SK-N-SH treated with all-trans-retinoic acid at 6 μM for 48 hours (cell line): ENCODE measurements at regions not wholly inside any gene's neighbourhood (a gene's known extent, or its start where the extent isn't known, plus 50 kb on each side); places are given as distances from the start of the nearest gene placed in this dataset.

ENCODE experiments used
- ATAC-seq: fragments of 200-7000 bp; cut with Tn5 transposase; 3 replicates; pipeline ENCODE4 v1.9.1; 2020; ENCODE audit warnings: mild to moderate bottlenecking, moderate library complexity
- ARNTL ChIP-seq: fragments of 450-650 bp; formaldehyde crosslinking; IDR thresholded peaks from 2 replicates; pipeline ENCODE4 v1.5.0; 2020; ENCODE audit warnings: low read depth, mild to moderate bottlenecking, moderate library complexity, borderline replicate concordance
- BACH2 ChIP-seq: fragments of 250-450 bp; sonication (Bioruptor Pico); IDR thresholded peaks from 2 replicates; pipeline ENCODE4 v1.9.0; 2021; ENCODE audit warnings: mild to moderate bottlenecking, borderline replicate concordance
- CSDC2 ChIP-seq: fragments of 250-450 bp; sonication (Bioruptor Pico); IDR thresholded peaks from 2 replicates; pipeline ENCODE4 v1.5.0; 2020; ENCODE audit warnings: mild to moderate bottlenecking, moderate library complexity
- ESRRG ChIP-seq: fragments of 250-450 bp; sonication (Bioruptor Pico); IDR thresholded peaks from 2 replicates; pipeline ENCODE4 v1.6.1; 2021; ENCODE audit warnings: mild to moderate bottlenecking
- ISL1 ChIP-seq: fragments of 250-450 bp; sonication (Bioruptor Pico); IDR thresholded peaks from 2 replicates; pipeline ENCODE4 v2.1.2; 2022; ENCODE audit warnings: mild to moderate bottlenecking, moderate library complexity
- OSR1 ChIP-seq: fragments of 250-450 bp; sonication (Bioruptor Pico); IDR thresholded peaks from 2 replicates; pipeline ENCODE4 v1.8.0; 2022; ENCODE audit warnings: moderate library complexity, mild to moderate bottlenecking, inconsistent platforms
- PPARA ChIP-seq: fragments of 250-450 bp; sonication (Bioruptor Pico); IDR thresholded peaks from 2 replicates; pipeline ENCODE4 v1.5.0; 2020; ENCODE audit warnings: mild to moderate bottlenecking, borderline replicate concordance
- RARB ChIP-seq: fragments of 250-450 bp; sonication (Bioruptor Pico); IDR thresholded peaks from 2 replicates; pipeline ENCODE4 v1.8.0; 2021; ENCODE audit warnings: mild to moderate bottlenecking, moderate library complexity
- SNAI2 ChIP-seq: fragments of 250-450 bp; sonication (Bioruptor Pico); IDR thresholded peaks from 2 replicates; pipeline ENCODE4 v1.5.0; 2020; ENCODE audit warnings: mild to moderate bottlenecking, moderate library complexity
- TCF4 ChIP-seq: fragments of 250-450 bp; sonication (Bioruptor Pico); IDR thresholded peaks from 2 replicates; pipeline ENCODE4 v1.8.0; 2021; ENCODE audit warnings: mild to moderate bottlenecking, moderate library complexity, borderline replicate concordance
- TOX ChIP-seq: fragments of 250-450 bp; sonication (Bioruptor Pico); IDR thresholded peaks from 2 replicates; pipeline ENCODE4 v1.8.0; 2021; ENCODE audit warnings: mild to moderate bottlenecking, moderate library complexity, borderline replicate concordance
- ZC3H10 ChIP-seq: fragments of 250-450 bp; sonication (Bioruptor Pico); IDR thresholded peaks from 2 replicates; pipeline ENCODE4 v1.5.1; 2021; ENCODE audit warnings: mild to moderate bottlenecking, moderate library complexity
- ZFP3 ChIP-seq: fragments of 250-450 bp; sonication (Bioruptor Pico); IDR thresholded peaks from 2 replicates; pipeline ENCODE4 v1.5.0; 2020; ENCODE audit warnings: mild to moderate bottlenecking, moderate library complexity
- ZFP30 ChIP-seq: fragments of 450-650 bp; formaldehyde crosslinking; IDR thresholded peaks from 2 replicates; pipeline ENCODE4 v1.5.0; 2022; ENCODE audit warnings: mild to moderate bottlenecking, moderate library complexity
- ZNF565 ChIP-seq: fragments of 450-650 bp; formaldehyde crosslinking; conservative IDR thresholded peaks from 2 replicates; pipeline ENCODE4 v1.5.0; 2020; ENCODE audit warnings: low read depth, mild to moderate bottlenecking, moderate library complexity
- ZNF70 ChIP-seq: fragments of 450-650 bp; formaldehyde crosslinking; IDR thresholded peaks from 2 replicates; pipeline ENCODE4 v1.5.0; 2020; ENCODE audit warnings: mild to moderate bottlenecking, moderate library complexity
- ZNF8 ChIP-seq: fragments of 450-650 bp; formaldehyde crosslinking; IDR thresholded peaks from 2 replicates; pipeline ENCODE4 v1.5.0; 2020; ENCODE audit warnings: mild to moderate bottlenecking, moderate library complexity
- TF ChIP-seq, protein P1 (sequence below): fragments of 250-450 bp; sonication (Bioruptor Pico); IDR thresholded peaks from 2 replicates; pipeline ENCODE4 v1.8.0; 2021; ENCODE audit warnings: low read depth, mild to moderate bottlenecking, moderate library complexity, borderline replicate concordance
- TF ChIP-seq, protein P2 (sequence below): fragments of 250-450 bp; sonication (Bioruptor Pico); IDR thresholded peaks from 2 replicates; pipeline ENCODE4 v1.8.0; 2020; ENCODE audit warnings: mild to moderate bottlenecking, moderate library complexity, borderline replicate concordance
- TF ChIP-seq, protein P3 (sequence below): fragments of 250-450 bp; sonication (Bioruptor Pico); IDR thresholded peaks from 2 replicates; pipeline ENCODE4 v1.5.0; 2020; ENCODE audit warnings: mild to moderate bottlenecking, moderate library complexity
- TF ChIP-seq, protein P4 (sequence below): fragments of 250-450 bp; sonication (Bioruptor Pico); IDR thresholded peaks from 2 replicates; pipeline ENCODE4 v1.5.1; 2020; ENCODE audit warnings: low read depth, mild to moderate bottlenecking, moderate library complexity
- TF ChIP-seq, protein P5 (sequence below): fragments of 250-450 bp; sonication (Bioruptor Pico); IDR thresholded peaks from 2 replicates; pipeline ENCODE4 v1.5.1; 2021; ENCODE audit warnings: mild to moderate bottlenecking, moderate library complexity

DNA sequence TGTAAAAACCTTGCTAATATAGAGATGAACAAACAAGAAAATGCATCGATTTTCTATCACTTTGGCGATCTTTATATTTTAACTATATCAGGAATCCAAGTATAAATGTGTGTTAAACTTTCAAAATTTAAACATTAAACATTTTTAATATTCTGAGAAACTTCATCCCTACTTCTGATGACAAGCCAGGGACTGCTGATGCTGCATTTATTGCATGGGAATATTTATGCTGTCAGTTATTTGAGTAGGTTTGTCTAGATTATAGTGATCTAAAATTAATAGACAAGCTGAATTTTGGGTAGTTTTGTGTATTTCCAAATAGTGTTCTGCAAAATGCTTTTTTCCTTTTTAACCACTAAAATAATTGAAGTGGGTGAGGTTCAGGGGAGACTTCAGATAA lies 175.3 kb downstream of the LEPR start:
- TF ChIP-seq ZFP30 (CRISPR knock-in tag) = no peak
- TF ChIP-seq, protein P1, sequence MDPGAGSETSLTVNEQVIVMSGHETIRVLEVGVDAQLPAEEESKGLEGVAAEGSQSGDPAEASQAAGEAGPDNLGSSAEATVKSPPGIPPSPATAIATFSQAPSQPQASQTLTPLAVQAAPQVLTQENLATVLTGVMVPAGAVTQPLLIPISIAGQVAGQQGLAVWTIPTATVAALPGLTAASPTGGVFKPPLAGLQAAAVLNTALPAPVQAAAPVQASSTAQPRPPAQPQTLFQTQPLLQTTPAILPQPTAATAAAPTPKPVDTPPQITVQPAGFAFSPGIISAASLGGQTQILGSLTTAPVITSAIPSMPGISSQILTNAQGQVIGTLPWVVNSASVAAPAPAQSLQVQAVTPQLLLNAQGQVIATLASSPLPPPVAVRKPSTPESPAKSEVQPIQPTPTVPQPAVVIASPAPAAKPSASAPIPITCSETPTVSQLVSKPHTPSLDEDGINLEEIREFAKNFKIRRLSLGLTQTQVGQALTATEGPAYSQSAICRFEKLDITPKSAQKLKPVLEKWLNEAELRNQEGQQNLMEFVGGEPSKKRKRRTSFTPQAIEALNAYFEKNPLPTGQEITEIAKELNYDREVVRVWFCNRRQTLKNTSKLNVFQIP (CRISPR knock-in tag) = no peak
- TF ChIP-seq ARNTL (CRISPR knock-in tag) = no peak
- TF ChIP-seq, protein P2, sequence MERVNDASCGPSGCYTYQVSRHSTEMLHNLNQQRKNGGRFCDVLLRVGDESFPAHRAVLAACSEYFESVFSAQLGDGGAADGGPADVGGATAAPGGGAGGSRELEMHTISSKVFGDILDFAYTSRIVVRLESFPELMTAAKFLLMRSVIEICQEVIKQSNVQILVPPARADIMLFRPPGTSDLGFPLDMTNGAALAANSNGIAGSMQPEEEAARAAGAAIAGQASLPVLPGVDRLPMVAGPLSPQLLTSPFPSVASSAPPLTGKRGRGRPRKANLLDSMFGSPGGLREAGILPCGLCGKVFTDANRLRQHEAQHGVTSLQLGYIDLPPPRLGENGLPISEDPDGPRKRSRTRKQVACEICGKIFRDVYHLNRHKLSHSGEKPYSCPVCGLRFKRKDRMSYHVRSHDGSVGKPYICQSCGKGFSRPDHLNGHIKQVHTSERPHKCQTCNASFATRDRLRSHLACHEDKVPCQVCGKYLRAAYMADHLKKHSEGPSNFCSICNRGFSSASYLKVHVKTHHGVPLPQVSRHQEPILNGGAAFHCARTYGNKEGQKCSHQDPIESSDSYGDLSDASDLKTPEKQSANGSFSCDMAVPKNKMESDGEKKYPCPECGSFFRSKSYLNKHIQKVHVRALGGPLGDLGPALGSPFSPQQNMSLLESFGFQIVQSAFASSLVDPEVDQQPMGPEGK (CRISPR knock-in tag) = no peak
- TF ChIP-seq ZC3H10 (CRISPR knock-in tag) = no peak
- TF ChIP-seq TCF4 (CRISPR knock-in tag) = no peak
- TF ChIP-seq RARB (CRISPR knock-in tag) = no peak
- TF ChIP-seq SNAI2 = no peak
- TF ChIP-seq PPARA (CRISPR knock-in tag) = no peak
- TF ChIP-seq ISL1 (CRISPR knock-in tag) = no peak
- TF ChIP-seq OSR1 = no peak
- TF ChIP-seq BACH2 (CRISPR knock-in tag) = no peak
- TF ChIP-seq TOX (CRISPR knock-in tag) = no peak
- TF ChIP-seq ESRRG = no peak
- TF ChIP-seq, protein P3, sequence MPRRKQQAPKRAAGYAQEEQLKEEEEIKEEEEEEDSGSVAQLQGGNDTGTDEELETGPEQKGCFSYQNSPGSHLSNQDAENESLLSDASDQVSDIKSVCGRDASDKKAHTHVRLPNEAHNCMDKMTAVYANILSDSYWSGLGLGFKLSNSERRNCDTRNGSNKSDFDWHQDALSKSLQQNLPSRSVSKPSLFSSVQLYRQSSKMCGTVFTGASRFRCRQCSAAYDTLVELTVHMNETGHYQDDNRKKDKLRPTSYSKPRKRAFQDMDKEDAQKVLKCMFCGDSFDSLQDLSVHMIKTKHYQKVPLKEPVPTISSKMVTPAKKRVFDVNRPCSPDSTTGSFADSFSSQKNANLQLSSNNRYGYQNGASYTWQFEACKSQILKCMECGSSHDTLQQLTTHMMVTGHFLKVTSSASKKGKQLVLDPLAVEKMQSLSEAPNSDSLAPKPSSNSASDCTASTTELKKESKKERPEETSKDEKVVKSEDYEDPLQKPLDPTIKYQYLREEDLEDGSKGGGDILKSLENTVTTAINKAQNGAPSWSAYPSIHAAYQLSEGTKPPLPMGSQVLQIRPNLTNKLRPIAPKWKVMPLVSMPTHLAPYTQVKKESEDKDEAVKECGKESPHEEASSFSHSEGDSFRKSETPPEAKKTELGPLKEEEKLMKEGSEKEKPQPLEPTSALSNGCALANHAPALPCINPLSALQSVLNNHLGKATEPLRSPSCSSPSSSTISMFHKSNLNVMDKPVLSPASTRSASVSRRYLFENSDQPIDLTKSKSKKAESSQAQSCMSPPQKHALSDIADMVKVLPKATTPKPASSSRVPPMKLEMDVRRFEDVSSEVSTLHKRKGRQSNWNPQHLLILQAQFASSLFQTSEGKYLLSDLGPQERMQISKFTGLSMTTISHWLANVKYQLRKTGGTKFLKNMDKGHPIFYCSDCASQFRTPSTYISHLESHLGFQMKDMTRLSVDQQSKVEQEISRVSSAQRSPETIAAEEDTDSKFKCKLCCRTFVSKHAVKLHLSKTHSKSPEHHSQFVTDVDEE (CRISPR knock-in tag) = no peak
- TF ChIP-seq ZNF565 (CRISPR knock-in tag) = no peak
- TF ChIP-seq, protein P4, sequence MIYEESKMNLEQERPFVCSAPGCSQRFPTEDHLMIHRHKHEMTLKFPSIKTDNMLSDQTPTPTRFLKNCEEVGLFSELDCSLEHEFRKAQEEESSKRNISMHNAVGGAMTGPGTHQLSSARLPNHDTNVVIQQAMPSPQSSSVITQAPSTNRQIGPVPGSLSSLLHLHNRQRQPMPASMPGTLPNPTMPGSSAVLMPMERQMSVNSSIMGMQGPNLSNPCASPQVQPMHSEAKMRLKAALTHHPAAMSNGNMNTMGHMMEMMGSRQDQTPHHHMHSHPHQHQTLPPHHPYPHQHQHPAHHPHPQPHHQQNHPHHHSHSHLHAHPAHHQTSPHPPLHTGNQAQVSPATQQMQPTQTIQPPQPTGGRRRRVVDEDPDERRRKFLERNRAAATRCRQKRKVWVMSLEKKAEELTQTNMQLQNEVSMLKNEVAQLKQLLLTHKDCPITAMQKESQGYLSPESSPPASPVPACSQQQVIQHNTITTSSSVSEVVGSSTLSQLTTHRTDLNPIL (CRISPR knock-in tag) = no peak
- ATAC-seq = no peak

DNA sequence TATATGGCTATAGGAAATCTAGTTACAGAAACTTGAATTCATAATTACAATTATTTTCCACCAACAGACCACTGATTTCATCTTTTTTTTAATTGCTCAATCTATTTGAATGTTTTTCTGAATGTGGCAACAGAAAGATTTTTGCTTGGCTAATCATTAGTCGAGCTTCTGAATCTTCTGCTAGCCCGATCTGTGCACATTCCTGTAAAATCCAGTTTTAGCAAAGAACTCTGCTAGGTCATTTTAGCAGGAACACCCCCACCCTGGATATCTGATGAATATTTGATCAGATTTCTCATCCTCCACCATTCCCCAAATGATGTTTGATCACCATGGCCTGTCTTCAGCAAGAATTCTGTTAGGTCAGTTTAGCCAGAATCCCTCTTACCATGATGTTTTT lies 176.3 kb downstream of the LEPR start:
- TF ChIP-seq CSDC2 = no peak
- no peak for TF ChIP-seq ARNTL (CRISPR knock-in tag)
- TF ChIP-seq ZNF565 (CRISPR knock-in tag) = no peak
- no peak for TF ChIP-seq SNAI2
- no peak for TF ChIP-seq ZNF8 (CRISPR knock-in tag)
- TF ChIP-seq ZFP30 (CRISPR knock-in tag) = no peak
- TF ChIP-seq ZNF70 (CRISPR knock-in tag) = no peak
- TF ChIP-seq, protein P3 (CRISPR knock-in tag) = no peak
- no peak for TF ChIP-seq ZFP3
- TF ChIP-seq, protein P5, sequence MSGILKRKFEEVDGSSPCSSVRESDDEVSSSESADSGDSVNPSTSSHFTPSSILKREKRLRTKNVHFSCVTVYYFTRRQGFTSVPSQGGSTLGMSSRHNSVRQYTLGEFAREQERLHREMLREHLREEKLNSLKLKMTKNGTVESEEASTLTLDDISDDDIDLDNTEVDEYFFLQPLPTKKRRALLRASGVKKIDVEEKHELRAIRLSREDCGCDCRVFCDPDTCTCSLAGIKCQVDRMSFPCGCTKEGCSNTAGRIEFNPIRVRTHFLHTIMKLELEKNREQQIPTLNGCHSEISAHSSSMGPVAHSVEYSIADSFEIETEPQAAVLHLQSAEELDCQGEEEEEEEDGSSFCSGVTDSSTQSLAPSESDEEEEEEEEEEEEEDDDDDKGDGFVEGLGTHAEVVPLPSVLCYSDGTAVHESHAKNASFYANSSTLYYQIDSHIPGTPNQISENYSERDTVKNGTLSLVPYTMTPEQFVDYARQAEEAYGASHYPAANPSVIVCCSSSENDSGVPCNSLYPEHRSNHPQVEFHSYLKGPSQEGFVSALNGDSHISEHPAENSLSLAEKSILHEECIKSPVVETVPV (CRISPR knock-in tag) = no peak
- no peak for TF ChIP-seq ZC3H10 (CRISPR knock-in tag)
- no peak for TF ChIP-seq ESRRG
- TF ChIP-seq, protein P1 (CRISPR knock-in tag) = no peak
- no peak for ATAC-seq
